GM21390 (cell line): ENCODE measurements at regions not wholly inside any gene's neighbourhood (a gene's known extent, or its start where the extent isn't known, plus 50 kb on each side); places are given as distances from the start of the nearest gene placed in this dataset.
"Not testable (repeated sequence)": the region's sequence is repeated elsewhere in the genome, so short reads cannot be mapped to it uniquely, and the experiment has no call there.

ENCODE experiments used
- ATAC-seq: cut with Tn5 transposase; IDR thresholded peaks from one replicate; pipeline ENCODE4 v1.9.1; 2021; ENCODE audit not compliant: unreplicated experiment

GRCh38 chr5:6081727-6082210 lies 296.6 kb downstream of the MED10 start:
- ATAC-seq, result no peak

GRCh38 chr5:6080930-6081726 lies 297.2 kb downstream of the MED10 start:
- no peak for ATAC-seq

GRCh38 chr5:6080436-6080835 lies 297.9 kb downstream of the MED10 start:
- ATAC-seq, result no peak

- ATAC-seq, result no peak
These were observed 299.5 kb downstream of the MED10 start for GRCh38 chr5:6078881-6079280.

- no peak for ATAC-seq
These were observed 301.8 kb downstream of the MED10 start for GRCh38 chr5:6076341-6077239.

- ATAC-seq, result not testable (repeated sequence)
These were observed 305.9 kb downstream of the MED10 start for GRCh38 chr5:6072488-6072887.

- no peak for ATAC-seq
These were observed 308.7 kb downstream of the MED10 start for GRCh38 chr5:6069496-6070185.

GRCh38 chr5:6066016-6066415 lies 312.3 kb downstream of the MED10 start:
- ATAC-seq, result no peak

GRCh38 chr5:6059137-6059800 lies 319.1 kb downstream of the MED10 start:
- no peak for ATAC-seq

- ATAC-seq, result no peak
These were observed 320.2 kb downstream of the MED10 start for GRCh38 chr5:6058055-6058715.

GRCh38 chr5:6056280-6056679 lies 322.1 kb downstream of the MED10 start:
- ATAC-seq, result no peak

- ATAC-seq, result no peak
These were observed 328.7 kb downstream of the MED10 start for GRCh38 chr5:6049662-6050061.

GRCh38 chr5:6048746-6049145 lies 329.6 kb downstream of the MED10 start:
- no peak for ATAC-seq

GRCh38 chr5:6046296-6046967 lies 331.9 kb downstream of the MED10 start:
- no peak for ATAC-seq

- ATAC-seq, result no peak
These were observed 334.6 kb downstream of the MED10 start for GRCh38 chr5:6043491-6044310.

- ATAC-seq, result no peak
These were observed 336.3 kb downstream of the MED10 start for GRCh38 chr5:6041977-6042550.

- no peak for ATAC-seq
These were observed 339.2 kb downstream of the MED10 start for GRCh38 chr5:6039111-6039510.

GRCh38 chr5:6036006-6036405 lies 342.3 kb downstream of the MED10 start:
- ATAC-seq, result no peak
